Inflammatory macrophage treated with lipopolysaccharide for 1 hour (primary cell): ENCODE measurements at regions not wholly inside any gene's neighbourhood (a gene's known extent, or its start where the extent isn't known, plus 50 kb on each side); places are given as distances from the start of the nearest gene placed in this dataset.
A peak's percentile ranks its signal among the peaks of the same experiment; 100 is the strongest.
"Not testable (repeated sequence)": the region's sequence is repeated elsewhere in the genome, so short reads cannot be mapped to it uniquely, and the experiment has no call there.

ENCODE experiments used
- DNase-seq, 2 donors: peaks; one replicate each; pipeline ENCODE4 v3.0.0-alpha.2; 2020 to 2022

DNA sequence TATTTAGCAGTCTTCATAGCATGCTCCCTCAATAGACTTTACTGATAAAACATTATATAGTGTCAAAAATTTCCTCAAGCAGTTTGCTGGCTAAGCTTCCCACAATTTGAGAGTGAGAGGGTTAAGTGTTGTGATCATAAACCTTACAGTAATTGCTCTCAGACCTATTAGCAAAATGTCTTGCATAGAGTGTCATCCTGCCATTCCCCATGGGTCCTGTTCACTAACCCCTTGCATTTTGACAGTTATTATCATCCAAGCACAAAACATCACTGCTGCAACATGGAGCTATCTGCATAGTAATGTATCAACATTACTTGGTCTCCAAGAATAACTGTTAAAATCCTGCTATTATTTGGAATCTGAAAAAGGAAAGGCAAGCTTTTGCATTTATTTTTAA, 196.1 kb upstream of the GK2 start:
- DNase-seq = no peak

GRCh38 chr4:79603681-79604080, 195.7 kb upstream of the GK2 start:
- peak; percentile 22 to 38 for DNase-seq

GRCh38 chr4:79599691-79600090, 191.7 kb upstream of the GK2 start:
- no peak for DNase-seq

GRCh38 chr4:79598801-79599200, 190.8 kb upstream of the GK2 start:
- no peak for DNase-seq

GRCh38 chr4:79598214-79598613, 190.2 kb upstream of the GK2 start:
- DNase-seq = no peak

DNA sequence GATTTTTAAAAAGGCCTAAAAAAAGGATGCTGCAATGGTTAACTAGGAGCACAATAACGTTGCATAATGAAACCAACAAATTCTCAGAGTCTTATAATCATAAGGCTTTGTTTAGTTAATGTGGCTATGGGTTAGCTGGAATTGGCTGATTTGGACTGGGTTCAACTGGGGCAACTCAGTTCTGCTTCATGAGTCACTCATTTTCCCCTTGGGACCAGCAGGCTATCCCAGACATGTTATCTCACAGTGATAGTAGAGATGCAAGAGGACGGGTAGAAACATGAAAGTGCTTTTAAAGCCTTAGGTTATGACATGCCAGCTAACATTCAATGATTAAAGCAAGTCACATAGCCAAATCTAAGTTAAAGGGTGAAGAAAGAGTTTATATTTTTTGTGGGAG, 189.2 kb upstream of the GK2 start:
- no peak for DNase-seq

- not testable (repeated sequence) for DNase-seq
Measured at GRCh38 chr4:79592218-79592617, 184.2 kb upstream of the GK2 start.

- DNase-seq = no peak
Measured at GRCh38 chr4:79588679-79589078, 180.7 kb upstream of the GK2 start.

DNA sequence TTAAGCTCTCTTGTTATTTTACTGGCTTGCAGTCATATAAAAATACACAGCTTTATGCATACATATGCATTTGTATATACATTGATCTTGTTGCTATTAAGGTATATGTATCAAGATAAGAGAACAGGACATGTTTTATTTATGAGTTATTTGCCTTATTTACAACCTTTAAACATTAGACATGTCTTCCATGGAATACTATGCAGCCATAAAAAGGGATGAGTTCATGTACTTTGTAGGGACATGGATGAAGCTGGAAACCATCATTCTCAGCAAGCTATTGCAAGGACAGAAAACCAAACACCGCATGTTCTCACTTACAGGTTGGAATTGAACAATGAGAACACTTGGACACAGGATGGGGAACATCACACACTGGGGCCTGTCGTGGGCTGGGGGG, 179.2 kb upstream of the GK2 start:
- DNase-seq = not testable (repeated sequence)

DNA sequence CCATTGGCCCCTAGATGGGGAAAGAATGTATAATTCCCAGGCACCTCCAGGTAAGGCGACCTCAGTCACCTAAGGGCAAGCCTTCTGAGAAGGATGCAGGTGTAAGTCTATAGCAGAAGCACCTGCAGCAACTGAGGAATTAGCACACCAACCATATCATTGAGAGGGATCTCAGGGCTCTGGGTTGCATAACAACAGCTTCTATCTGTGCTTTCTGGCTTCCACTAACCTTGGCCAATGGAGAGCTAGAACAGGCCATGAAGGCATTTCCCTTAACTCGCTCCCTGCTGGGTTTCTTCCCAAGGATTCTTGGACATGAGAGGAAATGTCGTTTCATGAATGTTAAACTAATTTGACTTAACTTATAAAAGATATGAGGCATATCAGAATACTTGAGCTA, 177.8 kb upstream of the GK2 start:
- no peak for DNase-seq

- DNase-seq = no peak
Measured at GRCh38 chr4:79585330-79585729, 177.3 kb upstream of the GK2 start.

GRCh38 chr4:79584902-79585301, 176.9 kb upstream of the GK2 start:
- no peak for DNase-seq

- DNase-seq = no peak
Measured at GRCh38 chr4:79584352-79584751, 176.3 kb upstream of the GK2 start.

- peak; percentile 60 to 62 for DNase-seq
Measured at GRCh38 chr4:79578606-79579005, 170.6 kb upstream of the GK2 start.

DNA sequence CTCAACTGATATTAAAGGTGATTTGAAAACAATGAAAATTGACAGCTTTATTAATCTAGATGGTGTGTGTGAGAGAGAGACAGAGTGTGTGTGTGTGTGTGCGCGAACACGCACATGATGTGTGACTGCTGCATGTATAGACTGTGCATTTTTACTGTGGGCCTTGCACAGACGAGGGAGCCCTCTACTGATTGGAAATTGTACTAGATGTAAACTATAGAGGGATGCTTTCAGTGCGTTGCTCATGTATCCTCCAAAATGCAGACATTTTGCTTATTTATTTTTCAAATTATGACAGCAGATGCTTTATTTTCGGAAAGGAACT, 168.4 kb upstream of the GK2 start:
- peak in 1 of 2 donors; percentile 6 for DNase-seq

- no peak for DNase-seq
Measured at GRCh38 chr4:79575709-79576428, 167.8 kb upstream of the GK2 start.

DNA sequence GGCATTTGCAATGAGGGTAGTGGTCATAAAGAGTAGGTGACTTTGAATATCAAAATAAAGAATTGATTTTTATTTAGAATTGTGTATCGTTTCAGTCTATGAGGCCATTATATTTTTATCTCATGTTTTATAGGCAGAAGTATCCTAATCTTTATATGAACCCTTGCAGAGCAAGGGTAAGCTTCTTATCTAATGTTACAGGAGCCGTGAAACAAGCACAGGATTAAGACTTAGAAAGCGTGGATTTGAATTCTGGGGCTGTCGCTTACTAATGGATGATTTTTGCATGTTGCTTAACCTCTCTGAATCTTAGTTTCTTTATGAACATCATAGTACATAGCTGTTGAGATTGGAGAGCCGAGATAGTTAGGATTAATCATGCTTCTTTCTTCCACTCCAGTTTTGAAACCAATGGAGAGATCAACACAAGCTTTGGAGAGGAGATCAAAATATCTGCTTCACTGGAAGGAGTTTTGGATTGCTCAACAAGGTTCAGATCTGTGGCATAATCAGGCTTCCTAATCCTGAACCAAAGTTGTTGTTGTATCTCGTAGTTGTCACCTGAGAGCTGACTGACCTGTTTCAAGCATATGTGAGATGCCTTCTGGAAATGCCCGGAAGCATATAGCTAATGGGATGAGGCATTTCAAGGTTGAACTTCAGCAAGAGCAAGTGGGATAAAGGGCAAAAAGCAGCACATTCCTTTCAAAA, 166.9 kb upstream of the GK2 start:
- DNase-seq = no peak

DNA sequence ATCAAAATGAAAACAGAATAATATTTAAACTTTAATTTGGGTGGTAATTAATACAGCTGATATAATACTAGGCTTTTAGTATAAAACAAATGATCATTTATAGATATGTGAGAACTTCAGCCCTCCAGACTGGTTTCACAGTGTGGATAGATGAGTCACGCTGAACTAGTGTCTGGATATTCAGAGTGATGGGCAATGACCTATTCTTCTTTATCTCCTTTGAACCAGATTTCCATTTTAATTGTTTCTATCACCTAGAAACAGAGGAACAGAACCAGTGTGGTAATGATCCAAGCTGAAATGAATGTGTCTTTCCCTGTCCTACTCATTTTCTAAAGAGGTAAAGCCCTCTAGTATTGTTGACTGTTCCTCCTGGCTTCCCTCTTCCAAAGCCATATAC, 155.2 kb upstream of the GK2 start:
- no peak for DNase-seq

- no peak for DNase-seq
Measured at GRCh38 chr4:79561751-79562150, 153.7 kb upstream of the GK2 start.

GRCh38 chr4:79559398-79559797, 151.4 kb upstream of the GK2 start:
- DNase-seq = not testable (repeated sequence)

- DNase-seq = no peak
Measured at GRCh38 chr4:79552311-79552710, 144.3 kb upstream of the GK2 start.

- no peak for DNase-seq
Measured at GRCh38 chr4:79551555-79551954, 143.5 kb upstream of the GK2 start.

GRCh38 chr4:79547851-79548250, 139.8 kb upstream of the GK2 start:
- DNase-seq = no peak

GRCh38 chr4:79545292-79545691, 137.3 kb upstream of the GK2 start:
- DNase-seq = not testable (repeated sequence)

- no peak for DNase-seq
Measured at GRCh38 chr4:79540143-79540542, 132.1 kb upstream of the GK2 start.
